IMR-90 (cell line): ENCODE measurements at regions not wholly inside any gene's neighbourhood (a gene's known extent, or its start where the extent isn't known, plus 50 kb on each side); places are given as distances from the start of the nearest gene placed in this dataset.

ENCODE experiments used
- ATAC-seq: fragments of 200-7000 bp; cut with Tn5 transposase; 2 replicates; pipeline ENCODE4 v1.9.1; 2020; ENCODE audit warnings: low read depth, mild to moderate bottlenecking, moderate library complexity
- BruUV-seq: library from RNA; stranded (reverse); fragments of 400-500 nt; replicated peaks from 2 replicates; lab custom pipeline; 2021; lab: Mats Ljungman, UMichigan
- CTCF ChIA-PET: fragments of 300-600 bp; formaldehyde crosslinking; extraction: SDS; loops from one replicate; lab custom pipeline; 2021; ENCODE audit warnings: antibody characterized with exemption; lab: Yijun Ruan, JAX
- POLR2A ChIA-PET: fragments of 300-600 bp; sonication (Branson Sonifier 250); formaldehyde crosslinking; loops from one replicate; lab custom pipeline; 2022; ENCODE audit warnings: antibody characterized with exemption; ENCODE audit not compliant: unreplicated experiment; lab: Charles Lee
- DNase-seq: peaks from one replicate; pipeline ENCODE4 v3.0.0; 2013
- H2AFZ ChIP-seq: replicated peaks from 2 replicates; pipeline ENCODE3; 2013; ENCODE audit warnings: low read length, mild to moderate bottlenecking; ENCODE audit not compliant: poor library complexity
- H2AK5ac ChIP-seq: 2 replicates; pipeline ENCODE4 v1.6.1; 2013; ENCODE audit warnings: low read depth, low read length, inconsistent platforms
- H2AK9ac ChIP-seq: replicated peaks from 2 replicates; pipeline ENCODE3; 2013; ENCODE audit warnings: mild to moderate bottlenecking, low read depth, low read length, moderate library complexity; ENCODE audit not compliant: poor library complexity
- H2BK120ac ChIP-seq: 2 replicates; pipeline ENCODE4 v1.6.1; 2013; ENCODE audit warnings: low read depth, low read length, inconsistent platforms
- H2BK15ac ChIP-seq: 3 replicates; pipeline ENCODE4 v1.6.1; 2013; ENCODE audit warnings: low read depth, low read length, inconsistent platforms
- H2BK20ac ChIP-seq: 2 replicates; pipeline ENCODE4 v1.6.1; 2013; ENCODE audit warnings: low read depth, mild to moderate bottlenecking, inconsistent platforms, low read length, moderate library complexity
- H2BK5ac ChIP-seq: 2 replicates; pipeline ENCODE4 v1.6.1; 2013; ENCODE audit warnings: mild to moderate bottlenecking, low read depth, low read length, inconsistent platforms; ENCODE audit not compliant: poor library complexity, severe bottlenecking
- H3K14ac ChIP-seq: replicated peaks from 2 replicates; pipeline ENCODE4 v1.6.1; 2013; ENCODE audit warnings: low read depth, low read length, inconsistent platforms
- H3K18ac ChIP-seq: 2 replicates; pipeline ENCODE4 v1.6.1; 2013; ENCODE audit warnings: low read depth, low read length, control low read depth
- H3K23ac ChIP-seq: 2 replicates; pipeline ENCODE4 v1.6.1; 2013; ENCODE audit warnings: low read depth, low read length, inconsistent platforms
- H3K27ac ChIP-seq: 2 replicates; pipeline ENCODE4 v1.5.1; 2013; ENCODE audit warnings: mild to moderate bottlenecking, control low read depth, low read length; ENCODE audit not compliant: insufficient read depth
- H3K27me3 ChIP-seq: 2 replicates; pipeline ENCODE4 v1.6.1; 2013; ENCODE audit warnings: low read length; ENCODE audit not compliant: control insufficient read depth, insufficient read depth
- H3K36me3 ChIP-seq: 2 replicates; pipeline ENCODE4 v1.6.1; 2013; ENCODE audit warnings: low read length, mixed read lengths; ENCODE audit not compliant: control insufficient read depth, insufficient read depth
- H3K4ac ChIP-seq: 2 replicates; pipeline ENCODE4 v1.6.1; 2013; ENCODE audit warnings: low read depth, low read length, inconsistent platforms
- H3K4me1 ChIP-seq: 2 replicates; pipeline ENCODE4 v1.6.1; 2013; ENCODE audit warnings: low read length, mixed read lengths; ENCODE audit not compliant: control insufficient read depth, insufficient read depth
- H3K4me2 ChIP-seq: 2 replicates; pipeline ENCODE4 v1.6.1; 2013; ENCODE audit warnings: low read depth, mild to moderate bottlenecking, control low read depth, low read length, moderate library complexity
- H3K4me3 ChIP-seq: 2 replicates; pipeline ENCODE4 v1.5.1; 2013; ENCODE audit warnings: low read depth, mild to moderate bottlenecking, control low read depth, low read length, moderate library complexity; ENCODE audit not compliant: insufficient read depth
- H3K56ac ChIP-seq: 2 replicates; pipeline ENCODE4 v1.6.1; 2013; ENCODE audit warnings: low read length, inconsistent platforms; ENCODE audit not compliant: insufficient read depth; ENCODE audit errors: extremely low read depth
- H3K79me1 ChIP-seq, 2 experiments: 2 replicates each; pipeline ENCODE4 v1.6.1; 2013; ENCODE audit warnings: low read length in 2 of 2, inconsistent platforms in 1 of 2, low read depth in 1 of 2
- H3K9ac ChIP-seq: 2 replicates; pipeline ENCODE4 v1.6.1; 2013; ENCODE audit warnings: low read depth, low read length, control low read depth
- H3K9me1 ChIP-seq: 2 replicates; pipeline ENCODE4 v1.6.1; 2013; ENCODE audit warnings: low read length, inconsistent platforms; ENCODE audit not compliant: insufficient read depth
- H3K9me3 ChIP-seq: 2 replicates; pipeline ENCODE4 v1.6.1; 2013; ENCODE audit warnings: low read length; ENCODE audit not compliant: control insufficient read depth, insufficient read depth
- H4K20me1 ChIP-seq: 2 replicates; pipeline ENCODE4 v1.6.1; 2013; ENCODE audit warnings: low read length, inconsistent platforms; ENCODE audit not compliant: insufficient read depth
- H4K5ac ChIP-seq: 2 replicates; pipeline ENCODE4 v1.6.1; 2013; ENCODE audit warnings: mild to moderate bottlenecking, low read depth, low read length, control low read depth
- H4K8ac ChIP-seq, 2 experiments: 2 replicates each; pipeline ENCODE4 v1.6.1; 2013; ENCODE audit warnings: low read depth in 2 of 2, low read length in 2 of 2, control low read depth in 1 of 2, inconsistent platforms in 1 of 2
- H4K91ac ChIP-seq: 2 replicates; pipeline ENCODE4 v1.6.1; 2013; ENCODE audit warnings: low read depth, low read length, inconsistent platforms; ENCODE audit not compliant: insufficient read depth
- BHLHE40 ChIP-seq: fragments of 150-350 bp; IDR thresholded peaks from 2 replicates; pipeline ENCODE4 v1.6.1; 2016; ENCODE audit warnings: mild to moderate bottlenecking, low read depth, low read length
- CEBPB ChIP-seq: IDR thresholded peaks from 2 replicates; pipeline ENCODE4 v1.6.1; 2012; ENCODE audit warnings: low read depth, low read length, improper control_type of control experiment
- CHD1 ChIP-seq: IDR thresholded peaks from 2 replicates; pipeline ENCODE4 v1.6.1; 2012; ENCODE audit warnings: low read depth, low read length, improper control_type of control experiment
- FOS ChIP-seq: fragments of 150-350 bp; IDR thresholded peaks from 2 replicates; pipeline ENCODE4 v1.6.1; 2016; ENCODE audit warnings: low read depth, low read length
- MAFK ChIP-seq: IDR thresholded peaks from 2 replicates; pipeline ENCODE4 v1.6.1; 2012; ENCODE audit warnings: low read depth, low read length, improper control_type of control experiment
- MAZ ChIP-seq: IDR thresholded peaks from 2 replicates; pipeline ENCODE4 v1.6.1; 2012; ENCODE audit warnings: low read depth, mild to moderate bottlenecking, low read length, improper control_type of control experiment, moderate library complexity, borderline replicate concordance
- MXI1 ChIP-seq: IDR thresholded peaks from 2 replicates; pipeline ENCODE4 v1.6.1; 2012; ENCODE audit warnings: low read depth, mild to moderate bottlenecking, low read length, moderate library complexity, borderline replicate concordance
- NFE2L2 ChIP-seq: fragments of 150-350 bp; IDR thresholded peaks from 2 replicates; pipeline ENCODE4 v1.6.1; 2016; ENCODE audit warnings: low read depth, mild to moderate bottlenecking, low read length
- POLR2A ChIP-seq: IDR thresholded peaks from 2 replicates; pipeline ENCODE4 v1.6.1; 2012; ENCODE audit warnings: mild to moderate bottlenecking, low read depth, low read length
- RAD21 ChIP-seq: IDR thresholded peaks from 2 replicates; pipeline ENCODE4 v1.6.1; 2012; ENCODE audit warnings: low read length, improper control_type of control experiment
- RCOR1 ChIP-seq: IDR thresholded peaks from 2 replicates; pipeline ENCODE4 v1.6.1; 2012; ENCODE audit warnings: mild to moderate bottlenecking, low read length, improper control_type of control experiment; ENCODE audit not compliant: insufficient replicate concordance
- RFX5 ChIP-seq: IDR thresholded peaks from 2 replicates; pipeline ENCODE4 v1.8.0; 2012; ENCODE audit warnings: low read depth, mild to moderate bottlenecking, low read length, moderate library complexity
- SMC3 ChIP-seq: fragments of 150-350 bp; IDR thresholded peaks from 2 replicates; pipeline ENCODE4 v1.6.1; 2016; ENCODE audit warnings: low read depth, mild to moderate bottlenecking, antibody characterized with exemption, low read length, moderate library complexity
- WGBS, 2 experiments: methylation state at CpG; one replicate each; pipeline versions ENCODE4 v1.1.5 to v1.1.7; 2013; ENCODE audit warnings: missing lambda C conversion rate in 2 of 2; ENCODE audit not compliant: insufficient read length in 1 of 2; ENCODE audit errors: extremely low coverage in 2 of 2; 5-methylcytosine and 5-hydroxymethylcytosine counted together
- dilution Hi-C: fragments of 300-500 bp; cut with HindIII; formaldehyde crosslinking; loops from one replicate; pipeline ENCODE4 v1.14.3; 2018; ENCODE audit warnings: low sequenced_read_pairs; ENCODE audit not compliant: unreplicated experiment
- in situ Hi-C: fragments of 300-500 bp; cut with MboI; formaldehyde crosslinking; loops from 3 replicates; pipeline ENCODE4 v1.14.3; 2019; ENCODE audit warnings: low sequenced_read_pairs, inconsistent platforms, mixed read lengths
- intact Hi-C: fragments of 100-400 bp; cut with micrococcal nuclease; formaldehyde crosslinking; loops from 2 replicates; pipeline ENCODE4 v1.10.0; 2022
- TF ChIP-seq, protein P1 (sequence below): fragments of 150-350 bp; IDR thresholded peaks from 2 replicates; pipeline ENCODE4 v1.6.1; 2016; ENCODE audit warnings: low read depth, mild to moderate bottlenecking, low read length, moderate library complexity, borderline replicate concordance
- TF ChIP-seq, protein P2 (sequence below): fragments of 150-350 bp; IDR thresholded peaks from 2 replicates; pipeline ENCODE4 v1.6.1; 2017; ENCODE audit warnings: mild to moderate bottlenecking, antibody characterized with exemption, low read length, low read depth
- TF ChIP-seq, protein P3 (sequence below): conservative IDR thresholded peaks from 2 replicates; pipeline ENCODE4 v1.5.1; 2012; ENCODE audit warnings: mild to moderate bottlenecking, low read depth, low read length, improper control_type of control experiment

DNA sequence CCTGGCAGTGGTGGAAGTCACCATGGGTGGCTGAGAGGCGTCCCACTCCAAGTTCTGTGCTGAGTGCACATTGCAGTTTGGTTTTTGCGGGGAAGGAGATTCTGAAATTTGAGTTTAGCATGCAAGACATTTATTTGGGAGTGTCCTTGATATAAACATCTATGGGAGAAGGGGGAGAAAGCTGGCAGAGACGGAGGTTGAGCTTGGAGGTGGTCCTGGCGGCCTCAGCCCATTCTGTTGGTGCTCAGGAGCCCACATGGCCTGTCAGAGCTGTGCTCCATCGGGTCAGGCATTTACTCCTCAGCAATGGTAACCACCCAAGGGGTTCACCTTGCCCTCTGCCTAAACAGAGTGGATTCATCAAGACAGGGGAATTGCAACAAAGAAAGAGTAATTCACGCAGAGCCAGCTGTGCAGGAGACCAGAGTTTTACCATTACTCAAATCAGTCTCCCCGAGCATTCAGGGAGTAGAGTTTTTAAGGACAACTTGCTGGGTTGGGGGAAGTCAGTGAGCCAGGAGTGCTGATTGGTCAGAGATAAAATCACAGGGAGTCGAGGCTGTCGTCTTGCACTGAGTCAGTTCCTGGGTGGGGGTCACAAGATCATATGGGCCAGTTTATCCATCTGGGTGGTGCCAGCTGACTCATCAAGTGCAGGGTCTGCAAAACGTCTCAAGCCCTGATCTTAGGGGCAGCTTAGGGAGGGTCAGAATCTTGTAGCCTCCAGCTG, 323.3 kb upstream of the TMEM132C start:
- TF ChIP-seq MXI1: no peak
- no peak for TF ChIP-seq MAZ
- no peak for TF ChIP-seq POLR2A
- no peak for TF ChIP-seq SMC3
- no peak for TF ChIP-seq NFE2L2
- TF ChIP-seq CEBPB: no peak
- no peak for TF ChIP-seq MAFK
- no peak for TF ChIP-seq RCOR1
- TF ChIP-seq CHD1: no peak
- TF ChIP-seq FOS: no peak
- TF ChIP-seq, protein P1, sequence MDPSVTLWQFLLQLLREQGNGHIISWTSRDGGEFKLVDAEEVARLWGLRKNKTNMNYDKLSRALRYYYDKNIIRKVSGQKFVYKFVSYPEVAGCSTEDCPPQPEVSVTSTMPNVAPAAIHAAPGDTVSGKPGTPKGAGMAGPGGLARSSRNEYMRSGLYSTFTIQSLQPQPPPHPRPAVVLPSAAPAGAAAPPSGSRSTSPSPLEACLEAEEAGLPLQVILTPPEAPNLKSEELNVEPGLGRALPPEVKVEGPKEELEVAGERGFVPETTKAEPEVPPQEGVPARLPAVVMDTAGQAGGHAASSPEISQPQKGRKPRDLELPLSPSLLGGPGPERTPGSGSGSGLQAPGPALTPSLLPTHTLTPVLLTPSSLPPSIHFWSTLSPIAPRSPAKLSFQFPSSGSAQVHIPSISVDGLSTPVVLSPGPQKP: no peak
- TF ChIP-seq, protein P2, sequence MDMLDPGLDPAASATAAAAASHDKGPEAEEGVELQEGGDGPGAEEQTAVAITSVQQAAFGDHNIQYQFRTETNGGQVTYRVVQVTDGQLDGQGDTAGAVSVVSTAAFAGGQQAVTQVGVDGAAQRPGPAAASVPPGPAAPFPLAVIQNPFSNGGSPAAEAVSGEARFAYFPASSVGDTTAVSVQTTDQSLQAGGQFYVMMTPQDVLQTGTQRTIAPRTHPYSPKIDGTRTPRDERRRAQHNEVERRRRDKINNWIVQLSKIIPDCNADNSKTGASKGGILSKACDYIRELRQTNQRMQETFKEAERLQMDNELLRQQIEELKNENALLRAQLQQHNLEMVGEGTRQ: no peak
- TF ChIP-seq, protein P3, sequence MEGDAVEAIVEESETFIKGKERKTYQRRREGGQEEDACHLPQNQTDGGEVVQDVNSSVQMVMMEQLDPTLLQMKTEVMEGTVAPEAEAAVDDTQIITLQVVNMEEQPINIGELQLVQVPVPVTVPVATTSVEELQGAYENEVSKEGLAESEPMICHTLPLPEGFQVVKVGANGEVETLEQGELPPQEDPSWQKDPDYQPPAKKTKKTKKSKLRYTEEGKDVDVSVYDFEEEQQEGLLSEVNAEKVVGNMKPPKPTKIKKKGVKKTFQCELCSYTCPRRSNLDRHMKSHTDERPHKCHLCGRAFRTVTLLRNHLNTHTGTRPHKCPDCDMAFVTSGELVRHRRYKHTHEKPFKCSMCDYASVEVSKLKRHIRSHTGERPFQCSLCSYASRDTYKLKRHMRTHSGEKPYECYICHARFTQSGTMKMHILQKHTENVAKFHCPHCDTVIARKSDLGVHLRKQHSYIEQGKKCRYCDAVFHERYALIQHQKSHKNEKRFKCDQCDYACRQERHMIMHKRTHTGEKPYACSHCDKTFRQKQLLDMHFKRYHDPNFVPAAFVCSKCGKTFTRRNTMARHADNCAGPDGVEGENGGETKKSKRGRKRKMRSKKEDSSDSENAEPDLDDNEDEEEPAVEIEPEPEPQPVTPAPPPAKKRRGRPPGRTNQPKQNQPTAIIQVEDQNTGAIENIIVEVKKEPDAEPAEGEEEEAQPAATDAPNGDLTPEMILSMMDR: no peak
- TF ChIP-seq RFX5: no peak
- TF ChIP-seq BHLHE40: no peak
- no peak for TF ChIP-seq RAD21
- Histone ChIP-seq H3K14ac (no peak overlapping the region), H3K27me3 (no peaks in the 10 kb centered on the region), H3K79me1 (no peaks in the 10 kb centered on the region), H4K20me1 (no peaks in the 10 kb centered on the region), H2BK120ac (no peak overlapping the region), H2AFZ (no peak overlapping the region), H2BK5ac (no peak overlapping the region), H3K36me3 (no peaks in the 10 kb centered on the region), H2AK5ac (no peak overlapping the region), H2BK20ac (no peak overlapping the region), H3K56ac (no peak overlapping the region), H3K4me2 (no peak overlapping the region), H4K5ac (no peak overlapping the region), H3K4me3 (no peak overlapping the region), H3K9me1 (no peaks in the 10 kb centered on the region), H3K27ac (no peak overlapping the region), H2BK15ac (no peak overlapping the region), H3K9me3 (peaks cover 22% of the 10 kb centered on the region), H4K91ac (no peak overlapping the region), H4K8ac (no peak overlapping the region), H3K9ac (no peak overlapping the region), H3K18ac (no peak overlapping the region), H3K4ac (no peak overlapping the region), H3K23ac (no peak overlapping the region), H2AK9ac (no peak overlapping the region), H3K4me1 (no peaks in the 10 kb centered on the region)
- POLR2A ChIA-PET: no interaction called here
- intact Hi-C loops (no loop called here), in situ Hi-C loops (no loop called here), dilution Hi-C loops (no loop called here)
- 0% methylated on average over 2 of the region's 10 CpGs; no CpG with 5 or more reads in 1 of the 2 experiments for WGBS, 2 experiments
- no peak for DNase-seq
- no peak for ATAC-seq
- no TSS peak for BruUV-seq
- CTCF ChIA-PET: no interaction called here
